NT2/D1 (cell line): ENCODE measurements at regions not wholly inside any gene's neighbourhood (a gene's known extent, or its start where the extent isn't known, plus 50 kb on each side); places are given as distances from the start of the nearest gene placed in this dataset.

Experiments
- SUZ12 ChIP-seq: IDR thresholded peaks from 2 replicates; pipeline ENCODE4 v1.6.1; 2011; ENCODE audit not compliant: insufficient read length, insufficient read depth; ENCODE audit errors: extremely low read depth
- ZNF274 ChIP-seq: IDR thresholded peaks from 2 replicates; pipeline ENCODE4 v1.6.1; 2011; ENCODE audit warnings: mild to moderate bottlenecking, low read depth, low read length

- TF ChIP-seq ZNF274 (no peak), SUZ12 (no peak)
Observed at GRCh38 chr6:163648868-163649267, 234.3 kb downstream of the QKI start.
